Fibroblast of lung (primary cell): ENCODE measurements at regions not wholly inside any gene's neighbourhood (a gene's known extent, or its start where the extent isn't known, plus 50 kb on each side); places are given as distances from the start of the nearest gene placed in this dataset.

Experiments
- DNase-seq, 2 donors: peaks; one replicate each; pipeline versions ENCODE4 v3.0.0 to v3.0.0-alpha.2; 2010; ENCODE audit warnings: low read depth in 2 of 2
- H2AFZ ChIP-seq: 2 replicates; pipeline ENCODE4 v1.5.1; 2012; ENCODE audit warnings: low read length, control low read depth, inconsistent platforms
- H3K27ac ChIP-seq: 2 replicates; pipeline ENCODE4 v1.5.1; 2011; ENCODE audit warnings: low read length, control low read depth; ENCODE audit not compliant: insufficient read depth
- H3K27me3 ChIP-seq: 2 replicates; pipeline ENCODE4 v1.5.1; 2011; ENCODE audit warnings: mild to moderate bottlenecking, low read length; ENCODE audit not compliant: control insufficient read depth, insufficient read depth
- H3K36me3 ChIP-seq: 2 replicates; pipeline ENCODE4 v1.5.1; 2011; ENCODE audit warnings: low read length; ENCODE audit not compliant: control insufficient read depth, insufficient read depth
- H3K4me1 ChIP-seq: 2 replicates; pipeline ENCODE4 v1.5.1; 2011; ENCODE audit warnings: low read length; ENCODE audit not compliant: control insufficient read depth, insufficient read depth; ENCODE audit errors: extremely low read depth
- H3K4me2 ChIP-seq: 2 replicates; pipeline ENCODE4 v1.5.1; 2011; ENCODE audit warnings: low read length, control low read depth; ENCODE audit not compliant: insufficient read depth; ENCODE audit errors: extremely low read depth
- H3K4me3 ChIP-seq, 4 experiments: fragments of 200-600 bp in 1 of 4; sonication (generic) in 1 of 4; replicated peaks in 1 of 4; 2 replicates each; pipeline ENCODE4 v1.5.1; 2011 to 2016; ENCODE audit warnings: low read length in 4 of 4, low read depth in 3 of 4, mild to moderate bottlenecking in 3 of 4, control low read depth in 2 of 4, inconsistent platforms in 1 of 4, mixed read lengths in 1 of 4; ENCODE audit not compliant: insufficient read depth in 1 of 4; ENCODE audit errors: control extremely low read depth in 1 of 4
- H3K79me2 ChIP-seq: 2 replicates; pipeline ENCODE4 v1.5.1; 2012; ENCODE audit warnings: mild to moderate bottlenecking, low read length, inconsistent platforms; ENCODE audit not compliant: control insufficient read depth, insufficient read depth
- H3K9ac ChIP-seq: 2 replicates; pipeline ENCODE4 v1.5.1; 2011; ENCODE audit warnings: mild to moderate bottlenecking, low read length, control low read depth; ENCODE audit not compliant: insufficient read depth
- H3K9me3 ChIP-seq: 2 replicates; pipeline ENCODE4 v1.5.1; 2012; ENCODE audit warnings: low read depth, low read length; ENCODE audit not compliant: control insufficient read depth, insufficient read depth
- H4K20me1 ChIP-seq: 2 replicates; pipeline ENCODE4 v1.5.1; 2011; ENCODE audit warnings: low read length; ENCODE audit not compliant: control insufficient read depth, insufficient read depth; ENCODE audit errors: extremely low read depth
- EZH2 ChIP-seq: IDR thresholded peaks from 2 replicates; pipeline ENCODE4 v1.5.1; 2012; ENCODE audit warnings: low read length, control low read depth, mild to moderate bottlenecking; ENCODE audit errors: missing control alignments
- TF ChIP-seq, protein P1 (sequence below), 2 donors: IDR thresholded peaks in 1 of 2; conservative IDR thresholded peaks in 1 of 2; 1 replicate in 1 of 2; 2 replicates in 1 of 2; pipeline ENCODE4 v1.5.1; 2011 to 2012; ENCODE audit warnings: low read length in 2 of 2, control low read depth in 1 of 2, inconsistent platforms in 1 of 2, low read depth in 1 of 2, mild to moderate bottlenecking in 1 of 2

- Histone ChIP-seq H3K36me3 (no peaks in the 10 kb centered on the region), H3K27me3 (no peaks in the 10 kb centered on the region), H2AFZ (no peak overlapping the region), H4K20me1 (no peaks in the 10 kb centered on the region), H3K79me2 (no peaks in the 10 kb centered on the region), H3K9me3 (no peaks in the 10 kb centered on the region), H3K4me3 (no peak overlapping the region), H3K27ac (no peak overlapping the region), H3K4me1 (peaks cover 6% of the 10 kb centered on the region), H3K4me2 (no peak overlapping the region), H3K9ac (no peak overlapping the region)
- no peak for TF ChIP-seq EZH2
- peak in 1 of 2 donors; percentile 31 for DNase-seq
Measured at GRCh38 chr9:12933957-12934356, 159.1 kb downstream of the LURAP1L start.

- H3K9ac ChIP-seq: no peak overlapping the region
Measured at GRCh38 chr9:12934545-12935272, 159.9 kb downstream of the LURAP1L start.

DNA sequence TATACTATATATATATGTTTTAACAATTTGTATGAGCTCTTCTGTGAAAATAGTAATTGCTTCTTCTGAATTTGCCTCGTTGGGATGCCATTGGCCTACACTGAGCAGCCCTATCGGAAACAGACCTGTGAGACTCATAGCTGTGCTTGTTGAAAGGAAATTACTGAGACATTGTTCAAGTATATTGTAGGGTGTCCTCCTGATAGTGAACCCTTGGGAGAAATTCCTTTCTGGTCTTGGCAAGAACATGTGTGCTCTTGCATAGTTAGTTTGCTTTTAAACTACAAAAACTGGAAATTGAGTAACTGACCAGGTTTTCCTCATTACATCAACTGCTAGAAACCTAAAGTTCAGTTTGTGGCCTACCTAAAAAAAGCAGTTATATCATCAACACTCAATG, 160.9 kb downstream of the LURAP1L start:
- Histone ChIP-seq H3K4me1 (peaks cover 6% of the 10 kb centered on the region), H3K36me3 (no peaks in the 10 kb centered on the region), H3K9me3 (no peaks in the 10 kb centered on the region), H3K27ac (no peak overlapping the region), H4K20me1 (no peaks in the 10 kb centered on the region), H3K4me2 (no peak overlapping the region), H3K27me3 (no peaks in the 10 kb centered on the region), H3K79me2 (no peaks in the 10 kb centered on the region), H3K9ac (no peak overlapping the region), H2AFZ (no peak overlapping the region), H3K4me3 (no peak overlapping the region)
- TF ChIP-seq EZH2: no peak
- TF ChIP-seq, protein P1, sequence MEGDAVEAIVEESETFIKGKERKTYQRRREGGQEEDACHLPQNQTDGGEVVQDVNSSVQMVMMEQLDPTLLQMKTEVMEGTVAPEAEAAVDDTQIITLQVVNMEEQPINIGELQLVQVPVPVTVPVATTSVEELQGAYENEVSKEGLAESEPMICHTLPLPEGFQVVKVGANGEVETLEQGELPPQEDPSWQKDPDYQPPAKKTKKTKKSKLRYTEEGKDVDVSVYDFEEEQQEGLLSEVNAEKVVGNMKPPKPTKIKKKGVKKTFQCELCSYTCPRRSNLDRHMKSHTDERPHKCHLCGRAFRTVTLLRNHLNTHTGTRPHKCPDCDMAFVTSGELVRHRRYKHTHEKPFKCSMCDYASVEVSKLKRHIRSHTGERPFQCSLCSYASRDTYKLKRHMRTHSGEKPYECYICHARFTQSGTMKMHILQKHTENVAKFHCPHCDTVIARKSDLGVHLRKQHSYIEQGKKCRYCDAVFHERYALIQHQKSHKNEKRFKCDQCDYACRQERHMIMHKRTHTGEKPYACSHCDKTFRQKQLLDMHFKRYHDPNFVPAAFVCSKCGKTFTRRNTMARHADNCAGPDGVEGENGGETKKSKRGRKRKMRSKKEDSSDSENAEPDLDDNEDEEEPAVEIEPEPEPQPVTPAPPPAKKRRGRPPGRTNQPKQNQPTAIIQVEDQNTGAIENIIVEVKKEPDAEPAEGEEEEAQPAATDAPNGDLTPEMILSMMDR (conservative IDR thresholded peaks at IDR 0.05 in 1 of 2, IDR thresholded peaks at IDR 0.05 in 1 of 2; ENCODE audit: low read depth in 1 of 2, low read length in 2 of 2): no peak
- DNase-seq: peak; percentile 52 to 69

More at GRCh38 chr9:12934545-12935272, 159.9 kb downstream of the LURAP1L start:
- H2AFZ ChIP-seq: no peak overlapping the region
- H3K36me3 ChIP-seq: no peaks in the 10 kb centered on the region
- no peak for DNase-seq
- H3K4me1 ChIP-seq: peaks cover 6% of the 10 kb centered on the region
- H4K20me1 ChIP-seq: no peaks in the 10 kb centered on the region
- H3K4me2 ChIP-seq: no peak overlapping the region
- no peaks in the 10 kb centered on the region for H3K27me3 ChIP-seq
- H3K79me2 ChIP-seq: no peaks in the 10 kb centered on the region
- TF ChIP-seq, protein P1 (conservative IDR thresholded peaks at IDR 0.05 in 1 of 2, IDR thresholded peaks at IDR 0.05 in 1 of 2; ENCODE audit: low read depth in 1 of 2, low read length in 2 of 2): no peak
- TF ChIP-seq EZH2: no peak
- no peaks in the 10 kb centered on the region for H3K9me3 ChIP-seq
- no peak overlapping the region for H3K27ac ChIP-seq
- no peak overlapping the region for H3K4me3 ChIP-seq
